Hematopoietic multipotent progenitor cell treated with erythropoietin and hydrocortisone succinate and interleukin-3 and kit ligand, for 6 days (in vitro differentiated cells): ENCODE measurements at regions not wholly inside any gene's neighbourhood (a gene's known extent, or its start where the extent isn't known, plus 50 kb on each side); places are given as distances from the start of the nearest gene placed in this dataset.
"Not testable (repeated sequence)": the region's sequence is repeated elsewhere in the genome, so short reads cannot be mapped to it uniquely, and the experiment has no call there.

Source experiments
- DNase-seq: peaks from one replicate; pipeline ENCODE4 v3.0.0-alpha.2; 2015

DNA sequence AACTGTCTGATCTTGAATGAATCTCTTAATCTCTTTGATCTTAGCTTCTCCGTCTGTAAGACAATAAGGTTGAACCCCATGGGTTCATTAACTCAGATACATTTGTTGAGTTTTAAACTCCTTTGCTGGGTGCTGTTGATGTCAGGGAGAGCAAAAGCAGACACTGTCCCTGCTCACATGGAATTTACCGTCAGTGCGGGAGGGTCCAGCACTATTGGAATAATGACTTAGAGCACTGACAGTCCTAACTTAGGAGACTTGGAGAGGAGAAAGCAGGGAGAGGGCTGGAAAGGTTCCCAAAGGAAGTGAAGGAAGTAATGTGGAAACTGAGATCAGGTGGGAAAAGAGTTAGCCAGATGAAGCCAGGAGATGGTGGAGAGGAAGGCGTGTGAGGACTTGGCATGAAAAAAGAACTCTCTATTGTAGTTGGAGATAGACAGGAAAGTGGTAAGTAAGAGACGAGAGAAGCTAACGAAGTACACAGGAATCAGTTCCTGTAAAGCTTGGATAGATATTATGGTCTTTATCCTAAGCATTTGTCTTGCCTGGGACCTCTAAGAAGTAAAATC lies 141.4 kb upstream of the SERTAD2 start:
- no peak for DNase-seq

DNA sequence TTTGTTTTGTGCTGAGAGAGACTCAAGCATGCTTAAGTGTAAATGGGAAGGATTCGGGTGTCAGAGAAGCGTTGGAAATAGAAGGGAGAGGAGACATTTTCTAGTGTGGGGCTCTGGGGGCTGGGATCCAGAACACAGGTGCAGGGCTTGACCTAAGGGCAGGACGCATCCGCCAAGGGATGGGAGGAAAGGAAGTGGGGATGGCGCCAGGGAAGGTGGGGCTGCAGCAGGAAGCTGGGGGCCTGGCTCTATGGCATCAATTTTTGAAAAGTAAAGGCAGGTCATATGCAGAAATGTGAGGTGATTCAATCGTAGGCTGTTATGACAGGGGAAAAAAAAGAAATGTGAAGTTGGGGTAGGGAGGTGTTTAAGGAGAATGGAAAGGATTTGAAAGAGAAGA lies 143.2 kb upstream of the SERTAD2 start:
- DNase-seq = no peak

DNA sequence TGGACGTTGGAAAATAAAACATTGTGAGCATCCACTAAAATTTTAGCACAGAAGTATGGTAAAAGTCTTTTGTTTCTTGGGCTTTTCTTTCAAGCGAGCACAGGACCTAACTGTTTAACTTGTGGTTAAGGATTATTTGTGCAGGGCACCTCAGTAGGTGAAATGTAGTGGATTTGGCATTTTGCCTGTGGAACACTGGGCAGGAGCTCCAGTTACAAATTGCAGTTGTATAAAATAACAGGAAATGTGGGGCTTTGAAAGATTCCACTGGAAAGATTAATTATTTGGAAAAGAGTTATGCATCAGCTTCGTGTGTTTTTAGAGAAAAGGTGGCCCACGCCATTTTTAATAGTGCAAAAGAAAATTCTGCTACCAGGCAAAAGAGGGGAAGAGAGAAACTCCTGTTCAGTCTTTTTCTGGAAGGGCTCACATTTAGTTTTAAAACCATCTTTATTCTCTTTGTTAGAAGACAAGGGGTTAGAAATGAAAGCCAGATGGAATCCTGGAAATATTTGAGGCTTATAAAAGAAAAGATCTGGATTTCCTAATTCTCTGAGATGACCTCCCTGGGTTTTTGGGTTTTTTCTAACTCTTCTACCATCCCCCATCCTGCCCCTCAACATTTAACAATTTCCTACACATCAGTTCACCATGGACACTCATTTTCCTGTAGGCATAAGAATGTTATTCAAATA lies 144.3 kb upstream of the SERTAD2 start:
- no peak for DNase-seq

DNA sequence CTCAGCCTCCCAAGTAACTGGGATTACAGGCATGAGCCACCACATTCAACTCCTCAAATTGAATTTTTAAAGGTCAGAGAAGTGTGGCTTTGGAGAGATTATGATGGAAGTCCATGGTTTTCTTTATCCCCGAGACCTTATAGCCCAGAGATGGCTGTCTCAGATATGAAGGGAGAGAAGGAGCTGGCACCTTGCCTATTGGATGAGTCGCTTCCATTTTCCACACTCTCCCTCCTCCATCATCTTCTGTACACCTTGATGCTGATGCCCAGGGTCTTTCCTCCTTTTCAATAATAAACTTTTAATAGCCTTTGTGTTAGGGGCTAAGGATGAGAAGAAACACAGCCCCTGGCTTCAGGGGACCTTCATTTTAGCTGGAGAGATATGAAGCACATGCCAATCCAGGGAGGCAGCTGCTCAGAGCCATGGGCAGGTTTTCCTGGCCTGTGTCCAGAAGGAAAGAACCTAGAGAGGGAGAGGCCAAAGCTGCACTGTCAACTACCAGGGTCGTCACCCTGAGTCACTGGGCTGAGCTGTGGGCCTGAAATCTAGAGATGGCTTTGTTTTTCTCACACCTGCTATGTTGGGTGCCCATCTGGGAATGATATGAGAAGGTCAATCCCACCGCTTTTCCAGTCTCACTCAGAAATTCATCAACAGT lies 146.0 kb upstream of the SERTAD2 start:
- no peak for DNase-seq

DNA sequence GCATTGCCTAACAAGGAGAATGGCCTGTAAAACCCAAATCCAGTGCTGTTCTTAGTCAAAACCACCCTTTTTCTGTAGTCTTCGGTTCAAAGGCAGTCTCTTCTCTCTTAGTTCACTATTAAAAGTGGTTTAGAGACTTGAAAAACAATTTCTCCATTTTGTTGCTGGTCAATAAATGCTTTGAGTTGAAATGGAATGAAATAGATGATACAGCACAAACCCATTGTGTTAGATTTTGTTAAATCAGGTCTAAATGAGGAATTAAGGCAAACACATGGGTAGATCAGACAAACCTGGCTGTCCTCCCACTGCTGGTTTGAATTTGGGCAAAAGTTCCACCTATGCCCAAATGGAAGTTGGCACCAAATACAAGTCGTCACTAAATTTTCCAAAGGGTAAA lies 150.1 kb upstream of the SERTAD2 start:
- DNase-seq = no peak

DNA sequence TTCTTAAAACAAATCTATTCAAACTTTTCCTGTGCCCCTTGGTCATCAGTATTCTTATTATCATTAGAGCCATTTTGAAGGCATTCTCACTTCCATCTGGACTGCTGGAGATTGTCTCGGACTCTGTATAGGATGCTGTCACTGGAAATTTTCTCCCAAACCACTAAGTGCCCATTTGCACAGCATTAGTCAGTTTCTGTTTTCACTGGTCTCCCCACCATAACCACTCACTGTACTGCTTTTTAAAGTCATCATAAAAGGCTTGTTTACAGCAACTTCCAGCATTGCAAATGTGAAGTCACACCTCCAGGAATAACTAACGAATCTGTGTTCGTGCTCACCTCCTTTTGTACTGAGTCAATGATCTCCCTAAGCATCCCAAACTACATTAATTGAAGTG lies 150.9 kb upstream of the SERTAD2 start:
- DNase-seq = no peak

DNA sequence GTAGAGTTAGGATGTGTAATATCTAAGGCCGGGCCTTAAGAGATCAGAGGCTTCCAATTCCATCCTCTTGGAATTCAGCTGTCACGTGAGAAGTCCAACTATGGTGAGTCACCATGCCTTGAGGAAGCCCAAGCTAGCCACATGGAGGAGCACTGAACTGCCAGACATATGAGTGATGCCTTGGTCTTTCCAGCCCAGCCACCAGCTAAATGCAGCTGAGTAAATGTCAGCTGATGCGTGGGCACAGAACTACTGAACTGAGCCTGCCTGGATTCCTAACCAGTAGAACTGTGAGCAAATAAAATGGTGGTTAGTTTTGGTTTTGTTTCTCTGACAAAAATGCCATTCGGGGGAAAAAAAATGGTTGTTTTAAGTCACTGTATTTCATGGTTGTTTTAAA lies 153.7 kb upstream of the SERTAD2 start:
- DNase-seq = no peak

DNA sequence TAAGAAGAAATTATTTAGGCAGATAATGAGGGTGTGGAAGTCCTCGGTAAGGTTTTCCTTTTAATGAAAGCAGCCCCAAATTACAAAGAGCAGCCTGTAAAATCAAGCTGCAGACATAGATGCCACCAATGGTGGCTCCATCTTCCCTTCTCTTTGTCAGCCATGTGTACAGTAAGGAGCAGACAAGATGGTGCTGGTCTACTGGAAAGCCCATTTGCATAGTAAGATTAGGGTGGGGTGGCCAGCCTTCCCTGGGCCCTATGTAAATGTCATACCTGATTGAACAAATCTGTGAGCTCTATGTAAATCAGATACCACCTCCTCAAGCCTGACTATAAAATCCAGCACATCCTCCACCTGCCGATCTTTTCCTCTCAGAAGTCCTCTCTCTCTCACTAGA lies 154.4 kb upstream of the SERTAD2 start:
- DNase-seq = no peak

DNA sequence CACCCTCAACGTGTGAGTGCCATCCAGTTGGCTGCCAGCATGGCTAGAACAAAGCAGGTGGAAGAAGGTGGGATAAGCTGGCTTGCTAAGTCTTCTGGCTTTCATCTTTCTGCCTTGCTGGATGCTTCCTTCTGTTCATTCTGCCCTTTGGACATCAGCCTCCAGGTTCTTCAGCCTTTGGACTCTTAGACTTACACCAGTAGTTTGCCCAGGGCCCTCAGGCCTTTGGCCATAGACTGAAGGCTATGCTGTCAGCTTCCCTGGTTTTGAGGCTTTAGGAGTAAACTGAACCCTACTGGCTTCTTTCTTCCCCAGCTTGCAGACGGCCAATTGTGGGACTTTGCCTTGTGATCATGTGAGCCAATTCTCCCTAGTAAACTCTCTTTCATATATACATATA lies 155.0 kb upstream of the SERTAD2 start:
- no peak for DNase-seq

DNA sequence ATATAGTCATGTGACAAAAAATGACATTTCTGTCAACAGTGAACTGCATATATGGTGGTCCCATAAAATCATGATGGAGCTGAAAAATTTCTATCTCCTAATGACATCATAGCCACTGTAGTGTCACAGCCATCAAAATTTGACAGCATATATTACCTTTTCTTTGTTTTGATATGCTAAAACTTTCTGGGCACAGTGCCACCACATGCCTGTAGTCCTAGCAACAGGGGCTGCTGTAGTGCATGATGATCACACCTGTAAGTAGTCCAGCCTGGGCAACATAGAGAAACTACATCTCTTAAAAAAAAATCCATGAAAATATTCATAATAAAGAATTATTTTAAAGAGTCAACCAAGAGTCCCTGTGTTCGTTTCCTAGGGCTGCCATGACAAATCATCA lies 155.5 kb upstream of the SERTAD2 start:
- no peak for DNase-seq

DNA sequence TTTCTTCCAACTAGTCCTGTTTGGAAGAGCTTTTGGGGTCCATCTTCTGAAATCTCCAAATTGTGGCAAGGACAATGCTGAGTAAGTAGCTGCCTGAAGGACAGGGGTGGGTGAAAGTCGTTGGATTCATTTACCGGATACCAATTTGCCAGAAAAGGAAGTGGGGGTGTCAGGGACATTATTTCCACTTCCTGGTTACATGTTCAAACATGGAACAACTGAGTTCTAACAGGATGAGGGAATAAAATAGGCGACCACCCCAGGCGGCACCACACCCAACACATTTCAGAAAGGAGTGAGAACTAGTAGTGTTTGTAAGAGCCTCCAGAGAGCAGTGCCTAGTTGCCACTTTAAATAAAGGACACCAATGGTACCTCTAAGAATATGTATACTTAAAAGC lies 158.6 kb upstream of the SERTAD2 start:
- DNase-seq = no peak

DNA sequence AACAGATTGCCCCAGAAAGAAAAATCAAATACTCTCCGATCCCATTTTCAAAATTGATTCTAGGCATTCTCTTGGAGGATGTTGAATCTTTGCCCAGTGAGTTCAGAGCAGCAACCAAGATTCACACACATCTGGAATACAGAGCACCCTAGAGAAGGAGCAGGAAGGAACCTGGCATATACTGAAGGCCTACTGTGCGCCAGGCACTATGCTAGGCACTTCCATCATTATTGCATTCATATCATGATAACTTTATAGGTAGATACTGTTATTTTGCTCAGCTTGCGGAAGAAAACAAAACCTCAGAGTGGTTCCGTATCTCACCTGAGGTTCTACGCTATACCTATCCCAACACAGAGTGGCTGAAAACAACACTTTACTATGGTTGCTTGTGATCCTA lies 160.3 kb upstream of the SERTAD2 start:
- DNase-seq = no peak

DNA sequence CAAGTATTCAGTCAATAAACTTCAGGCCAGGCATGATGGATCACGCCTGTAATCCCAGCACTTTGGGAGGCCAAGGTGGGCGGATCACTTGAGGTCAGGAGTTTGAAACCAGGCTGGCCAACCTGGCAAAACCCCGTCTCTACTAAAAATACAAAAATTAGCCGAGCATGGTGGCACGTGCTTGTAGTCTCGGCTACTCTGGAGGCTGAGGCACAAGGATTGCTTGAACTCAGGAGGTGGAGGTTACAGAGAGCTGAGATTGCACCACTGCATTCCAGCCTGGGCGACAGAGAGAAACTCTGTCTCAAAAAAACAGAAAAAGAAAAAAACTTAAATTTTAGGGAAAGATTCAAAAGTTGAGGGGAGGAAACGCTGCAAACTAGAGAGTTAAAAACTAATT lies 162.8 kb upstream of the SERTAD2 start:
- not testable (repeated sequence) for DNase-seq

DNA sequence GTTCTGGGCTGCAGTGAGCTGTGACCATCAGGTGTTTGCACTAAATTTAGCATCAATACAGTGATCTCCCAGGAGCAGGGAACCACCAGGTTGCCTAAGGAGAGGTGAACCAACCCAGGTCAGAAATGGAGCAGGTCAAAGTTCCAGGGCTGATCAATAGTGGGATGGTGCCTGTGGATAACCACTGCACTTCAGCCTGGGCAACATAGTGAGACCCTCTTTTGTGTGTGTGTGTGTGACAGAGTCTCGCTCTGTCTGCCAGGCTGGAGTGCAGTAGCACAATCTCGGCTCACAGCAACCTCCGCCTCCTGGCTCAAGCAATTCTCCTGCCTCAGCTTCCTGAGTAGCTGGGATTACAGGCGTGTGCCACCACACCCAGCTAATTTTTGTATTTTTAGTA lies 163.7 kb upstream of the SERTAD2 start:
- no peak for DNase-seq

DNA sequence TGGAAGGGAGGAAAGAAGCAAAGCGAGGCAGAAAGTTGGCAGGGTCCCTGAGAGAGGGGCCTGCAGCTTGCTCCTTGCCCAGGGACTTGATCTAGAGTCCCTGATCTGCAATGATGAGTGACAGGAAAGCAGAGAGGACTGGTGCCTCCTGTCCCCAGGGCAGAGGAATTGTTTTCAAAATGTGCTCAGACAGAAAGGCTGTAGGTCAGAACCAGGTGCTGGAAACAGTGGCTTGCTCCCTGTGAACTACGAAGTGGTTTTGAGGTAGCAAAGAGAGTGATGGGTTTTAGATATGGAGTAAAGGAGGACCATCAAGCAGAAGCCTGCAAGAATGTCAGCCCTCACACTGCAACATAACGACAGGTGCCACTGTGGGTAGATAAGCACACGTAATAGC lies 164.9 kb upstream of the SERTAD2 start:
- DNase-seq = no peak

DNA sequence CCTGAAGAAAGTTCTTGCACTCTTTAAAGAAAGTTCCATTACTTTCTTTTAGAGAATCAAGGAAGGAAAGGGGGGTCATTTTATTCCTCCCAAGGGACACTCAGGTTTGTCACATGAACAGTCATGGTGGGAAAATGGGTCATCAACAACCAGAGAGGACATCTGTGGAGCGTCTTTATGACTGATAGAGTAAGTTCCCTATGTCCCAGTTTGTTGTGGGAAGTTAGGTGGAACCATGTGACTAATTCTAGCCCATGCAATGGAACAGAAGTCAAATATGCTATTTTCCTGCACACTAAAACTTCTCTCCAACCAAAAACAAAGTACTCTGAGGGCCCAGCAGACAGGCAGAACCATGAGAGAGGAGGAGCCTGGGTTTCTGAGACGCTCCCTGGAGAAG lies 165.6 kb upstream of the SERTAD2 start:
- no peak for DNase-seq

DNA sequence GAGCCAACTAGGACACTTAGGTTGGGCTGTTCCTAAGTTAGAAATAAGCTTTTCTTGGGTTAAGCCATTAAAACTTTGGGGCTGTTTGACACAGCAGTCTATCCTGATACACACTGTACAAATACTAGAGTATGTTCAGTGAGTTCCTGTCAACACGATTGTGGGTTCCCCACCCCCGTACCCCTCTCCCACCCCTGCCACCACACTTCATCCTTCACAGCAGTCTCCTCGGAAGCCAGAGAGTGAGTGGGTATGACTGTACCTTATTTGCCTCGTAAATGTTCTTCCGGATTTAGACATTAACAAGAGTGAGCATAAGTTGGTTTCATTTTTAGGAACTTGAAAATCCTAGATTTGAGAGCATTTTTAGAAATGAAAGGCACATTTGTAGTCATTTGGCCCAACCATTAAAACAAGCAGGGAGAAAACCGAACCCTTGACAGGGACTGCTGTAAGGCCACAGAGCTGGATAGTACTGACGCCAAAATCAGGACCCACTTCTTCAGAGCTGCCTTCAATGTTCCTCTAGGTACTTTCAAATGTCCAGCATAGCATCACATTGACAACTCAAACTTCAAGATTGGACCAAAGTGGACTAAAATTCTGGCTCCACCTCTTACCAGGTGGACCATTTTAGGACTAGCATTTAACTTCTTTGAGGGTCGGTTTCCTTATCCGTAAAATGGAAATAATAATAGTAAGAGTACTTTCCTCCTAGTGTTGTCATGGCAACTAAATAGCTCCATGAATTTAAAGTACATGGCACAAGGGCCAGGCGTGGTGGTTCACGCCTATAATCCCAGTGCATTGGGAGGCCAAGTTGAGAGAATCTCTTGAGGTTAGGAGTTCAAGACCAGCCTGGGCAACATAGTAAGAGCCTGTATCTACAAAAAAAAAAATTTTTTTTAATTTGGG lies 166.3 kb upstream of the SERTAD2 start:
- no peak for DNase-seq

DNA sequence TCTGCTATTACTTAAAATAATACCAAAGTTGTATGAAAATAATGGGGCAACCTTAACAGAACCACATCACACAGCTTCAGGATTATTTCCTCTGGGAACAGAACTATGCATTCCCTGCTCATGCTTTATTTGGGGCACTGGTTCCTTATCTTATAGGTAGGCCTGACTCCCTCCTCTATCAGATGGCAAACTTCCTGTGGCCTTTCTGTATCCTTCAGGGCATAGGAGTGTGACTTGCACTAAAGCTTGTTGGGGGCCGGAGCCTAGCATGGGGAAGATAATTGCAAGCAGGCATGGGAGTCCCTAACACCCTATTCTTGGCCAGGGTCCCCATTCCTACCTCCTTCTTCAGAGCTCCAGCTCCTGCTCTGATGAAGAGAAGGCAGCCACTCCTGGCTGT lies 167.2 kb upstream of the SERTAD2 start:
- DNase-seq = no peak

DNA sequence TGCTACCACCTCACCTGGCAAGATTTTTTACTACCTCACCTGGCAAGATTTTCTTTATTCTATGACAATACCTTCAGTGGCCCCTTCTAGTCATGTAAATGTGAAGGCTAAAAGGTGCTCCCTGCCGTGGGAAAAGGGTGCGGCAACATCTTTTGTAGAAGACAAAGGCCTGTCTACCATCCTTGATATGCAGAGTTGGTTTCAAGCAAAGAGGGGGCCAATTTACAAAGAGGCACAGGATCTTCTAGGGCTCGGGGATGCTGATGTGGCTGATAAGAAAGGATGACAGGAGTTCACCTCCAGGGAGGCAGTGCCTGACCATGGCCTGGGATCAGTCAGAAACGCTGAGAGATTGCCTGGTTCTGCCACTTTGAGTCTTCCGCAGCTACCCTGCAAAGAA lies 165.4 kb upstream of the SLC1A4 start:
- DNase-seq = no peak

DNA sequence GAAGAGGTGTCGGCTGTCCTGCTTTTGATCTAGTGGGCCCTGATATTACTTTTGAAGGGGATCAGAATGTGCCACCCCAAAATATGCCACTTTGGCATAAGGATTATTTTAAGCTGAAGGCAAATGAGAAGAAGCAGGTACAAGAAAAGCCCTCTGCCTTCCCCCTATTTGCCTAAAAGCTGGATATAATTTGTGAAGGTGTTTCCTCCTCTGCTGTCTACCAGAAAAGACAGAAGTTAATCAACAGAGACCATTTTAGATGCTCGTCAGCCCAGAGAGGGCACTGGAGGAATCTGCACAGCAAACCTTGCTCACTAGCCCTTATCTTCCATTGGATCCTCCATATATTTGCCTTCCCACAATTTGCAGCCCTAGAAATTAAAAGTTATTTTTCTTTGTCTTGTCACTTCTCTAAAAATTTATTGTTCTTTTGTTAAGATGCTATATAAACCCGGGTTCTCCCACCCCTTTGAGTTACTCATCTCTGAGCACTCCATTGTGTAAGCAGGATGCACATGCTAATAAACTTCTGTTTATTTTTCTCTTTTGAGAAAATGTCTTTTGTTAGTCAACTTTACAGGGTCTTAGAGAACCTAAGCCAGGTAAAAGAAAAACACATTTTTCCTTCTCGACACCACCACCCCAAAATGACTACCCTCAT lies 163.2 kb upstream of the SLC1A4 start:
- no peak for DNase-seq

DNA sequence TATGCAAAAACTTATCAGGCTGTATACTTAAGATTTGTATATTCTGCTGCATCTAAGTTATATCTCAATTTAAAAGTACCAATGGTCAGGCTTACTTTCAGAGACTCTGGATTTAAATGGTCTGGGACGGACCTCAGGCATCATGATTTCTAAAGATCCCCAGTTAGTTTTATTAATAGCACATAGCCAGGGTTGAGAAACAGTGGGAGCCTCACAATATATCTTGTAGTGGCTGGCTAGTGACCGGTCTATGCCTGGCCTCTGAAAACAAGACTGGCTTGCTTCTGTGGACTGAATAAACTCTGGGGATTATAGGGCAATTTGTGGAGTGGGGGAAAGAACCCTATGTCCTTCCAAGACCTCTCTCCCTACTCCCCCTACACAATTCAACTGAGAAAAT lies 162.5 kb upstream of the SLC1A4 start:
- no peak for DNase-seq

DNA sequence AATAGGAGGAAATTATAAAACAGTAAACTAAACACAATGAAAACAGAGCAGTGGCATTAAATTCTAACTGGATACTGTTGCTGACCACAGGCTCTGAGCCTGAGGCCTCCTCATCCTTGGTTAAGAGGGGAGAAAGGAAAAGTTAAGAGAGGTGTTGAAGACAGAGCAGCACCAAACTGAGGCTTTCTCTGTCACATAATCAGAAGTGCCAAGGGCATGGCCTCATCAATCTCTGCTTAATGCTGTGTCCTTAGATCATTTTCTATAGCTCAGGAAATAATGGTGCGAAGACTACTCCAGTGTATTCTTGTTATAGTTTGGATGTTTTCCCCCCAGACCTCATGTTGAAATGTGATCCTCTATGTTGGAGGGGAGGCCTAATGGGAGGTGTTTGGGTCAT lies 160.9 kb upstream of the SLC1A4 start:
- DNase-seq = no peak

DNA sequence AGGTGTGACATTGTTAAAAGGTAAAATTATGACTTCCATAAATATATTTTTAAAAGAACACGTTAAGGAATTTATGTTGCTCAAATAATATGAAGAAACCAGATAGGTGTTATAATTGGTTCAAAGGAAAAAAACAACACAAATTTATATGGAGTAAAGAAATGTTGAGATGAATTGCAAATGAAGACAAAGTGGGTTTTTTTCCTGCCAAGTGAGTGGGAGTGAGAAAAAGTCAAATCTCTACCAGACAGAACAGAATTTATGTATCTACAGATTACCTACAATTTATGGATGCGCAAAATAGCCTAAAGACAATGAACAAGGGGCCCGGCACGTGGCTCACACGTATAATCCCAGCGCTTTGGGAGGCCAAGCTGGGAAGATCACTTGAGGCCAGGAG lies 159.7 kb upstream of the SLC1A4 start:
- no peak for DNase-seq
